Keratinocyte (primary cell): ENCODE measurements at regions not wholly inside any gene's neighbourhood (a gene's known extent, or its start where the extent isn't known, plus 50 kb on each side); places are given as distances from the start of the nearest gene placed in this dataset.

Source experiments
- EZH2 ChIP-seq: IDR thresholded peaks from one replicate; pipeline ENCODE4 v1.6.1; 2012; ENCODE audit warnings: inconsistent platforms, mild to moderate bottlenecking, low read length, moderate library complexity
- TF ChIP-seq, protein P1 (sequence below), 3 experiments: IDR thresholded peaks in 1 of 3; conservative IDR thresholded peaks in 1 of 3; optimal IDR thresholded peaks in 1 of 3; 2 replicates in 2 of 3; 3 replicates in 1 of 3; pipeline versions ENCODE3 to v1.5.1; 2011; ENCODE audit warnings: low read length in 3 of 3, mild to moderate bottlenecking in 3 of 3, moderate library complexity in 2 of 3, control low read depth in 1 of 3, inconsistent platforms in 1 of 3; ENCODE audit not compliant: insufficient read depth in 2 of 3; ENCODE audit errors: extremely low read depth in 1 of 3

DNA sequence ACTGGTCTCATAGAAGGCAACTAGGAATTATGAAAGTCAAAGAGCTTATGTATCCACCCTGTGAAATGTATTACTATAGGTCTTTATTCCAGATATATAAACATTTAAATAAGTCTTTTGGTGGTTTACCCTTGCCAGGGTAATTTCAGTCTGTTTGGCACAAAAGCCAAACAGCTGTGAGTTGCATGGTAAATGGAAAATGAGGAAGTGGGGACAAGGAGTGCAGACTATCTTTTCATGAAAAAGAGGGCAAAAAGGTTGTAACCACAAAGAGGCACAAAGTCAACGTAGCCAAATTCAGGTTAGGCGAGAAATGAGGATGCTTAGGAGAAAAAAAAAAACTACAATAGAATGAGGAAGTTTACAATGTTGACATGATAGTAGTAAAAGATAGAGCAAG, 492.3 kb upstream of the PRMT6 start:
- TF ChIP-seq, protein P1, sequence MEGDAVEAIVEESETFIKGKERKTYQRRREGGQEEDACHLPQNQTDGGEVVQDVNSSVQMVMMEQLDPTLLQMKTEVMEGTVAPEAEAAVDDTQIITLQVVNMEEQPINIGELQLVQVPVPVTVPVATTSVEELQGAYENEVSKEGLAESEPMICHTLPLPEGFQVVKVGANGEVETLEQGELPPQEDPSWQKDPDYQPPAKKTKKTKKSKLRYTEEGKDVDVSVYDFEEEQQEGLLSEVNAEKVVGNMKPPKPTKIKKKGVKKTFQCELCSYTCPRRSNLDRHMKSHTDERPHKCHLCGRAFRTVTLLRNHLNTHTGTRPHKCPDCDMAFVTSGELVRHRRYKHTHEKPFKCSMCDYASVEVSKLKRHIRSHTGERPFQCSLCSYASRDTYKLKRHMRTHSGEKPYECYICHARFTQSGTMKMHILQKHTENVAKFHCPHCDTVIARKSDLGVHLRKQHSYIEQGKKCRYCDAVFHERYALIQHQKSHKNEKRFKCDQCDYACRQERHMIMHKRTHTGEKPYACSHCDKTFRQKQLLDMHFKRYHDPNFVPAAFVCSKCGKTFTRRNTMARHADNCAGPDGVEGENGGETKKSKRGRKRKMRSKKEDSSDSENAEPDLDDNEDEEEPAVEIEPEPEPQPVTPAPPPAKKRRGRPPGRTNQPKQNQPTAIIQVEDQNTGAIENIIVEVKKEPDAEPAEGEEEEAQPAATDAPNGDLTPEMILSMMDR (optimal IDR thresholded peaks at IDR 0.05 in 1 of 3, IDR thresholded peaks at IDR 0.05 in 1 of 3, conservative IDR thresholded peaks at IDR 0.05 in 1 of 3; ENCODE audit: extremely low read depth in 1 of 3, insufficient read depth in 2 of 3, low read length in 3 of 3) = no peak
- TF ChIP-seq EZH2 = no peak
